Activated naive CD8-positive, alpha-beta T cell treated with anti-CD3 and anti-CD28 coated beads, Interleukin-2, amount 50 U/mL, for 24 hours (primary cell): ENCODE measurements at regions not wholly inside any gene's neighbourhood (a gene's known extent, or its start where the extent isn't known, plus 50 kb on each side); places are given as distances from the start of the nearest gene placed in this dataset.

ENCODE experiments used
- ATAC-seq: fragments of 150-1000 bp; cut with Tn5 transposase; one replicate; pipeline ENCODE4 v1.10.0; 2021
- DNase-seq: peaks from one replicate; pipeline ENCODE4 v3.0.0; 2021
- H3K27ac Mint-ChIP-seq: one replicate; pipeline ENCODE4 v1.8.0; 2021; ENCODE audit warnings: mild to moderate bottlenecking, mixed read lengths
- H3K27me3 Mint-ChIP-seq: one replicate; pipeline ENCODE4 v1.8.0; 2021; ENCODE audit warnings: mixed read lengths
- H3K36me3 Mint-ChIP-seq: one replicate; pipeline ENCODE4 v1.8.0; 2021; ENCODE audit warnings: low read depth, mixed read lengths
- H3K4me1 Mint-ChIP-seq: one replicate; pipeline ENCODE4 v1.8.0; 2021; ENCODE audit warnings: mixed read lengths
- H3K4me3 Mint-ChIP-seq: one replicate; pipeline ENCODE4 v1.8.0; 2021; ENCODE audit warnings: mild to moderate bottlenecking, moderate library complexity, mixed read lengths
- H3K9me3 Mint-ChIP-seq: one replicate; pipeline ENCODE4 v1.8.0; 2021; ENCODE audit warnings: mixed read lengths

DNA sequence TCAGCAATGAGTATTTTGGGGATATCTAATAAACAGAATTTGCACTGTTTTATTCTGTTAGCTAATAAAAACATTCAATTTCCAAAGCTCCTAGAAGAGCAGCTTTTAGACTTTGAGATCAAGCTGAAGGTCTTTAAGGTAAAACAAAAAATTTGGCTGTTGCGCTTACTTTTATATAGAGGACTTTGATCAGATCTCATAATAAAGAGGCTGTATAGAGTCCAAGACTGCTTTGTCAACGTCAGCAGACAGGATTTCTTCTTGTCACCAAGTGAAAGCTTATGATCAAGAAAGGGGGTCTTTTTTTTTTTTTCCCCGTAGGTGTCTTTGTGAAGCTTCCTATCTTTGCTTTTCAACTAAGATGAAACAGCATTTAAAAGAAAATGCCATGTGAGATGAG is 556.5 kb upstream of the SLC35B3 start:
- H3K9me3 Mint-ChIP-seq = no peaks in the 10 kb centered on the region
- DNase-seq (no peak), ATAC-seq (no peak)
- no peak overlapping the region for H3K27ac Mint-ChIP-seq
- no peak overlapping the region for H3K4me3 Mint-ChIP-seq
- no peaks in the 10 kb centered on the region for H3K36me3 Mint-ChIP-seq
- peaks cover 2% of the 10 kb centered on the region for H3K27me3 Mint-ChIP-seq
- no peaks in the 10 kb centered on the region for H3K4me1 Mint-ChIP-seq

DNA sequence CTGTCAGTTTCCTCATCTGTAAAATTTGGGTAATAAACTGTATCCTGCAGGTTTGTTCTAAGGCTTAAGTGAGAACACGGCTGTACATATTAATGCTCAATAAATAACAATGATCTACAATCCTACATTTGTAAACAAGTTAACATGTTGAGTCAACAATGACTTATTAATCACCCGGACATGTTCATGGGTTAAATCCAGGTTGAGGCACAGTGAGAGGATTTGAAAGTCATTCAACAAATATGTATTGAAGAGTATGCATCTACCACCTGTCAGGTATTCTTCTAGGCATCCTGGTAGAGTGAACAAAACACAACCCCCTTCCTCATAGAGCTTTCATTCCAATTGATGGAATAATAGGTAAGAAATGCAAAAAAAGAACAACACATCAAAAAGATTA is 554.7 kb upstream of the SLC35B3 start:
- DNase-seq = no peak
- ATAC-seq = no peak
- H3K9me3 Mint-ChIP-seq = no peaks in the 10 kb centered on the region
- no peaks in the 10 kb centered on the region for H3K36me3 Mint-ChIP-seq
- H3K4me1 Mint-ChIP-seq = no peaks in the 10 kb centered on the region
- peaks cover 13% of the 10 kb centered on the region for H3K27me3 Mint-ChIP-seq
- H3K27ac Mint-ChIP-seq = no peak overlapping the region
- H3K4me3 Mint-ChIP-seq = no peak overlapping the region

- H3K36me3 Mint-ChIP-seq = no peaks in the 10 kb centered on the region
- H3K4me1 Mint-ChIP-seq = no peaks in the 10 kb centered on the region
- no peak overlapping the region for H3K4me3 Mint-ChIP-seq
- ATAC-seq = peak; percentile 77
- DNase-seq = peak; percentile 54
- H3K27me3 Mint-ChIP-seq = peaks cover 22% of the 10 kb centered on the region
- H3K27ac Mint-ChIP-seq = no peak overlapping the region
- no peaks in the 10 kb centered on the region for H3K9me3 Mint-ChIP-seq
Observed at GRCh38 chr6:8983202-8983688, 547.9 kb upstream of the SLC35B3 start.

DNA sequence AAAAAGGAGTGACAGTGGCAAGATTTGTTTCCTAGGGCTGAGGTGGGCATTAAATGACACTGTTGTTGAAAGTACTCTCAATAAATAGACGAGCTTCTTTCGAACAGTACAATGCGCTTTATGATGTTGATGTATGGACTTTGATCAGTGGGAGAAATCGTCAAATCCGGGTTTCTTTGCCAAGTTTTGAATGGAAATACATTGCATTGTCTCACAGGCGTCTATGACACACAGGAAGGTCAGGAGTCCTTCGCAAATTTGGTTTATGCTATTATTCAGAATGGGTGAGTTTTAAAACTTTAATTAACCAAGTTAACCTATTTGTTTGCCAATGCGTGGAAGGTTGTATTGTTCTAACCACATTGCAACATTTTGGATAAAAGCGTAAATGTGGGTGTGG is 547.3 kb upstream of the SLC35B3 start:
- ATAC-seq = no peak
- H3K27ac Mint-ChIP-seq = no peak overlapping the region
- no peaks in the 10 kb centered on the region for H3K9me3 Mint-ChIP-seq
- no peaks in the 10 kb centered on the region for H3K36me3 Mint-ChIP-seq
- peaks cover 22% of the 10 kb centered on the region for H3K27me3 Mint-ChIP-seq
- DNase-seq = no peak
- no peak overlapping the region for H3K4me3 Mint-ChIP-seq
- H3K4me1 Mint-ChIP-seq = no peaks in the 10 kb centered on the region

- DNase-seq (no peak), ATAC-seq (no peak)
- no peak overlapping the region for H3K4me3 Mint-ChIP-seq
- H3K36me3 Mint-ChIP-seq = no peaks in the 10 kb centered on the region
- peaks cover 3% of the 10 kb centered on the region for H3K27me3 Mint-ChIP-seq
- no peak overlapping the region for H3K27ac Mint-ChIP-seq
- H3K9me3 Mint-ChIP-seq = peaks cover 17% of the 10 kb centered on the region
- no peaks in the 10 kb centered on the region for H3K4me1 Mint-ChIP-seq
Observed at GRCh38 chr6:8973395-8973794, 538.0 kb upstream of the SLC35B3 start.

DNA sequence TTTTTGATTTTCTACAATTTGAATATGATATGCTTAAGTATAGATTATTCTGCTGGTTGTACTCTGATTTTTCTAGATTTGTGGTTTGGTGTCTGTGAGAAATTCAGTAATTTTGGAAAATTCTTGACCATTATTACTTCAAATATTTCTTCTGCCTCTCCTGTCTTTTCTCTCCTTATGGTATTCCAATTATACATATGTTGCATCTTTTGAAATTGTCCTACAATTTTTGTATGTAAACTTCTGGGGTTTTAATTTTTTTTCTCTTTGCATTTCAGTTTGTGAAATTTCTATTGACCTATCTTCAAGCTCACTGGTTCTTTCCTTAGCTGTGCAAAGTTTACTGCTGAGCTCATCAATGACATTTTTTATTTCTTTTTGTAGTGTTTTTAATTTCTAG is 534.4 kb upstream of the SLC35B3 start:
- Mint-ChIP-seq H3K9me3 (peaks cover 22% of the 10 kb centered on the region), H3K27ac (no peak overlapping the region), H3K27me3 (peaks cover 3% of the 10 kb centered on the region), H3K4me3 (no peak overlapping the region), H3K4me1 (no peaks in the 10 kb centered on the region), H3K36me3 (no peaks in the 10 kb centered on the region)
- ATAC-seq = no peak
- DNase-seq = no peak

- Mint-ChIP-seq H3K4me1 (no peaks in the 10 kb centered on the region), H3K27me3 (no peaks in the 10 kb centered on the region), H3K27ac (no peak overlapping the region), H3K9me3 (no peaks in the 10 kb centered on the region), H3K36me3 (no peaks in the 10 kb centered on the region), H3K4me3 (no peak overlapping the region)
- ATAC-seq (no peak), DNase-seq (no peak)
Observed at GRCh38 chr6:8958894-8959511, 523.7 kb upstream of the SLC35B3 start.

GRCh38 chr6:8953310-8953709 is 518.0 kb upstream of the SLC35B3 start:
- Mint-ChIP-seq H3K36me3 (no peaks in the 10 kb centered on the region), H3K9me3 (no peaks in the 10 kb centered on the region), H3K4me1 (no peaks in the 10 kb centered on the region), H3K4me3 (no peak overlapping the region), H3K27me3 (no peaks in the 10 kb centered on the region), H3K27ac (no peak overlapping the region)
- DNase-seq = no peak
- ATAC-seq = no peak

DNA sequence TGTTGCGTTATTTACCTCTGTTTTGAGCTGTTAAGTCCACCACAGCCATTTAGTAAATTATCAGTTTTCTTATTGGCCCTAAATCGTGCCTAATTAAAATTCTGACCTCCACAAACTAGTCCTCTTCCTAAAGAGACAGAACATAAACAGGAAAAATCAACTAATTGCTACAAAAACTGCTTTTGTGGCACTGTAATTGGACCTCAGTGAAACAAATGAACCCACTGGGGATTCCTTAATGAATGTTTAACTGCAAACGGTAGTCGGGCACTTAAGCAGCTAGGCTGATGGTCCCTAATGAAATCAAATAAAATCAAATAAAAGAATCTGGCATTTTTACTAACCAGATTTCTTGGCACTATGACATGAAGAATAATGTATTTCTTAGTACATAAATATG is 513.4 kb upstream of the SLC35B3 start:
- Mint-ChIP-seq H3K27ac (no peak overlapping the region), H3K4me1 (no peaks in the 10 kb centered on the region), H3K4me3 (no peak overlapping the region), H3K9me3 (no peaks in the 10 kb centered on the region), H3K27me3 (no peaks in the 10 kb centered on the region), H3K36me3 (no peaks in the 10 kb centered on the region)
- DNase-seq = no peak
- ATAC-seq = no peak

DNA sequence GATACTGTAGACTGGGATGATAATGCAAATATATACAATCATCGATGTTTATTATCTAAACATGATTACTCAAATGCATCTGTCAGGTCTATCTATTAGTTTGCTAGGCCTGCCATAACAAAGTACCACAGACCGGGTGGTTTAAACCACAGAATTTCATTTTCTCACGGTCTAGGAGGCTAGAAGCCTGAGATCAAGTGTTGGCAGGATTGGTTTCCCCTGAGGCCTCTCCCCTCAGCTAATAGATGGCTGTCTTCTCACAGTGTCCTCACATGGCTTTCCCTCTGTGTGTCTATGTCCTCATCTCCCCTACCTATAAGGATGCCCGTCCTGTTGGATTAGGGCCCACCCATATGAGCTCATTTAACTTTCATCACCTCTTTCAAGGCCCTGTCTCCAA is 512.6 kb upstream of the SLC35B3 start:
- ATAC-seq (no peak), DNase-seq (no peak)
- Mint-ChIP-seq H3K27me3 (no peaks in the 10 kb centered on the region), H3K27ac (no peak overlapping the region), H3K36me3 (no peaks in the 10 kb centered on the region), H3K9me3 (no peaks in the 10 kb centered on the region), H3K4me1 (no peaks in the 10 kb centered on the region), H3K4me3 (no peak overlapping the region)

GRCh38 chr6:8944548-8944947 is 509.2 kb upstream of the SLC35B3 start:
- no peaks in the 10 kb centered on the region for H3K9me3 Mint-ChIP-seq
- no peaks in the 10 kb centered on the region for H3K36me3 Mint-ChIP-seq
- ATAC-seq (no peak), DNase-seq (no peak)
- no peaks in the 10 kb centered on the region for H3K27me3 Mint-ChIP-seq
- H3K4me1 Mint-ChIP-seq = no peaks in the 10 kb centered on the region
- H3K27ac Mint-ChIP-seq = no peak overlapping the region
- H3K4me3 Mint-ChIP-seq = no peak overlapping the region

GRCh38 chr6:8943073-8943472 is 507.7 kb upstream of the SLC35B3 start:
- H3K4me1 Mint-ChIP-seq = no peaks in the 10 kb centered on the region
- H3K36me3 Mint-ChIP-seq = no peaks in the 10 kb centered on the region
- H3K9me3 Mint-ChIP-seq = no peaks in the 10 kb centered on the region
- H3K4me3 Mint-ChIP-seq = no peak overlapping the region
- ATAC-seq (no peak), DNase-seq (no peak)
- no peak overlapping the region for H3K27ac Mint-ChIP-seq
- H3K27me3 Mint-ChIP-seq = no peaks in the 10 kb centered on the region

DNA sequence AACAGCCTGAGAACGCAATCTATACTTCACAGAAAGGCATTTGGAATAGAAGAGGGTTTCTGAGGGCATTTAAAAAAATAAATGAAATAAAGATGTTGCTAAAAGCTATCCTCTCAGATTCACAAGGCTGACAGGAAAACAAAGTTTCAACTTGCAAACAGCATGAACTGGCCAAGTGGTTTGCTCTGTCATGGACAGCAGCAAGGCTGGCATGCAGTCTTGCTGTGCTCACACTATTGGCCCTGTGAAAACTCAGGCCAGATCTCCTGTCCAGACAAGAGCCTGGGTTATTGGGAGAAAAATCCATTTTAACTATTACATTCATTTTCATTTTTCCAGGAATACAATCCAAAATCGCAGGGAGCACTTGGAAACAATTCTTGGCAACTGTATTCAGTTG is 506.2 kb upstream of the SLC35B3 start:
- ATAC-seq = no peak
- Mint-ChIP-seq H3K36me3 (no peaks in the 10 kb centered on the region), H3K9me3 (no peaks in the 10 kb centered on the region), H3K27me3 (no peaks in the 10 kb centered on the region), H3K4me1 (no peaks in the 10 kb centered on the region), H3K4me3 (no peak overlapping the region), H3K27ac (no peak overlapping the region)
- DNase-seq = no peak

- Mint-ChIP-seq H3K27me3 (no peaks in the 10 kb centered on the region), H3K36me3 (no peaks in the 10 kb centered on the region), H3K4me1 (no peaks in the 10 kb centered on the region), H3K9me3 (no peaks in the 10 kb centered on the region), H3K27ac (no peak overlapping the region), H3K4me3 (no peak overlapping the region)
- ATAC-seq = no peak
- DNase-seq = no peak
Observed at GRCh38 chr6:8940356-8940755, 505.0 kb upstream of the SLC35B3 start.

DNA sequence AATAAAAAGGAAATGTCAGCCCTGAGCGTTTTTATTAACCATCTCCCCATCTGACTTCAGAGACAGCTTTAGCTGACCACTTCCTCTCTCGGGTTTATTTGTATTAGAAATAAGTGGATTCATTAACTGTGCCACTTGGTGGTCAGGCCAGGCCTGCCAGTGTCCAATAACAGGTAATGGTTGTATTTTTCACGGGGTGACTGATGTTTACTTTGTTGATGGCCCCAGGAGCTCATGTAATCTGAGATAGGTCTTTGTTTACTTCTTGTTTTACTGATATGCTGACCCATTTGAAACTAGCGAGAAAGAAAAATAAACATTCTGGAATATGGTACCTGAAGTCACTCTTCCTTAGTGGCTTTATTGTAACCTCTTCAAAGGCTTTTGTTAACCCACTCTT is 504.3 kb upstream of the SLC35B3 start:
- Mint-ChIP-seq H3K27me3 (no peaks in the 10 kb centered on the region), H3K9me3 (no peaks in the 10 kb centered on the region), H3K27ac (no peak overlapping the region), H3K4me1 (no peaks in the 10 kb centered on the region), H3K4me3 (no peak overlapping the region), H3K36me3 (no peaks in the 10 kb centered on the region)
- ATAC-seq (no peak), DNase-seq (no peak)

DNA sequence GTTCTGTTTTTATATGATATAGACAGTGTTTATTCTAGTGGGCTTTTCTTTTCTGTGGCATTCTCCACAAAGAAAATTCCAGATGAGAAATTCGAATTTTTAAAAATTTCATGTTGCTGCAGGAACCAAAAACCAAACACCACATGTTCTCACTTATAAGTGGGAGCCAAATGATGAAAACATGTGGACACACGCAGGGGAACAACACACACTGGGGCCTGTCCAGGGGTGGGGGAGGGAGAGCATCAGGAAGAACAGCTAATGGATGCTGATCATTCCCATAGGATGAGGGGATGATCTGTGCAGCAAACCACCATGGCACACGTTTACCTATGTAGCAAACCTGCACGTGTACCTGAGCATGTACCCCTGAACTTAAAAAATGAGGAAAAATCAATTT is 499.0 kb upstream of the SLC35B3 start:
- no peak overlapping the region for H3K4me3 Mint-ChIP-seq
- H3K9me3 Mint-ChIP-seq = no peaks in the 10 kb centered on the region
- H3K27ac Mint-ChIP-seq = no peak overlapping the region
- no peaks in the 10 kb centered on the region for H3K4me1 Mint-ChIP-seq
- no peaks in the 10 kb centered on the region for H3K27me3 Mint-ChIP-seq
- no peak for DNase-seq
- no peak for ATAC-seq
- H3K36me3 Mint-ChIP-seq = no peaks in the 10 kb centered on the region
